ENCODE measurements at regions not wholly inside any gene's neighbourhood (a gene's known extent, or its start where the extent isn't known, plus 50 kb on each side); places are given as distances from the start of the nearest gene placed in this dataset.
"Not testable (repeated sequence)": the region's sequence is repeated elsewhere in the genome, so short reads cannot be mapped to it uniquely, and the experiment has no call there.

- DNase-seq, result no peak
These were observed 132.4 kb upstream of the ITGA6 start for GRCh38 chr2:172294983-172295382.

- no peak for DNase-seq
These were observed 131.7 kb upstream of the ITGA6 start for GRCh38 chr2:172295677-172296076.

GRCh38 chr2:172296267-172297046 lies 130.9 kb upstream of the ITGA6 start:
- no peak for DNase-seq

- DNase-seq, result no peak
These were observed 129.9 kb upstream of the ITGA6 start for GRCh38 chr2:172297531-172297930.

- no peak for DNase-seq
These were observed 129.4 kb upstream of the ITGA6 start for GRCh38 chr2:172297950-172298349.

GRCh38 chr2:172299741-172300140 lies 127.6 kb upstream of the ITGA6 start:
- DNase-seq, result no peak

- DNase-seq, result no peak
These were observed 126.5 kb upstream of the ITGA6 start for GRCh38 chr2:172300851-172301250.

GRCh38 chr2:172305066-172305465 lies 122.3 kb upstream of the ITGA6 start:
- no peak for DNase-seq

GRCh38 chr2:172307800-172308199 lies 119.6 kb upstream of the ITGA6 start:
- DNase-seq, result peak; percentile 6

- no peak for DNase-seq
These were observed 119.0 kb upstream of the ITGA6 start for GRCh38 chr2:172308253-172308935.

GRCh38 chr2:172311921-172312345 lies 115.5 kb upstream of the ITGA6 start:
- no peak for DNase-seq

GRCh38 chr2:172313715-172314341 lies 113.6 kb upstream of the ITGA6 start:
- DNase-seq, result no peak

GRCh38 chr2:172315070-172315469 lies 112.3 kb upstream of the ITGA6 start:
- DNase-seq, result not testable (repeated sequence)

- DNase-seq, result no peak
These were observed 105.3 kb upstream of the ITGA6 start for GRCh38 chr2:172322049-172322448.

GRCh38 chr2:172323256-172323655 lies 104.1 kb upstream of the ITGA6 start:
- DNase-seq, result no peak

- DNase-seq, result no peak
These were observed 103.4 kb upstream of the ITGA6 start for GRCh38 chr2:172323861-172324597.

- DNase-seq, result no peak
These were observed 101.2 kb upstream of the ITGA6 start for GRCh38 chr2:172326211-172326509.

- no peak for DNase-seq
These were observed 99.1 kb upstream of the ITGA6 start for GRCh38 chr2:172328103-172328841.

- DNase-seq, result no peak
These were observed 98.0 kb upstream of the ITGA6 start for GRCh38 chr2:172329416-172329773.

GRCh38 chr2:172329774-172330671 lies 97.4 kb upstream of the ITGA6 start:
- DNase-seq, result peak; percentile 50

GRCh38 chr2:172332507-172332906 lies 94.9 kb upstream of the ITGA6 start:
- DNase-seq, result no peak
